DOHH2 (cell line): ENCODE measurements at regions not wholly inside any gene's neighbourhood (a gene's known extent, or its start where the extent isn't known, plus 50 kb on each side); places are given as distances from the start of the nearest gene placed in this dataset.
A peak's percentile ranks its signal among the peaks of the same experiment; 100 is the strongest.
"Not testable (repeated sequence)": the region's sequence is repeated elsewhere in the genome, so short reads cannot be mapped to it uniquely, and the experiment has no call there.

Experiments used
- H3F3A ChIP-seq: fragments of 200-600 bp; sonication (generic), shearing (Covaris generic); 2 replicates; pipeline ENCODE4 v1.6.0; 2016; ENCODE audit warnings: antibody characterized with exemption, mild to moderate bottlenecking; ENCODE audit not compliant: control insufficient read depth, insufficient read depth
- H3K27ac ChIP-seq: fragments of 200-600 bp; sonication (generic); 2 replicates; pipeline ENCODE4 v1.5.1; 2014; ENCODE audit warnings: low read depth, mild to moderate bottlenecking, low read length, moderate library complexity
- H3K27me3 ChIP-seq: fragments of 200-600 bp; sonication (generic); 2 replicates; pipeline ENCODE4 v1.6.1; 2014; ENCODE audit warnings: mild to moderate bottlenecking, low read length, mixed read lengths; ENCODE audit not compliant: control insufficient read depth
- H3K36me3 ChIP-seq: fragments of 200-600 bp; sonication (generic); 2 replicates; pipeline ENCODE4 v1.6.1; 2014; ENCODE audit warnings: mild to moderate bottlenecking, low read length, moderate library complexity, mixed read lengths; ENCODE audit not compliant: control insufficient read depth
- H3K4me1 ChIP-seq: fragments of 200-600 bp; sonication (generic); 2 replicates; pipeline ENCODE4 v1.6.1; 2014; ENCODE audit warnings: mild to moderate bottlenecking, low read length, mixed read lengths; ENCODE audit not compliant: control insufficient read depth
- H3K4me2 ChIP-seq: fragments of 200-600 bp; sonication (generic); 2 replicates; pipeline ENCODE4 v1.6.0; 2014; ENCODE audit warnings: mild to moderate bottlenecking, low read length, moderate library complexity
- H3K4me3 ChIP-seq: fragments of 200-600 bp; sonication (generic); 2 replicates; pipeline ENCODE4 v1.5.1; 2014; ENCODE audit warnings: mild to moderate bottlenecking, low read length, mixed read lengths
- H3K79me2 ChIP-seq: fragments of 200-600 bp; sonication (generic); 2 replicates; pipeline ENCODE4 v1.6.1; 2014; ENCODE audit warnings: mild to moderate bottlenecking, low read length, mixed read lengths; ENCODE audit not compliant: control insufficient read depth
- H3K9me2 ChIP-seq: fragments of 200-600 bp; sonication (generic); replicated peaks from 2 replicates; pipeline ENCODE4 v1.6.1; 2014; ENCODE audit warnings: mild to moderate bottlenecking, low read length, mixed read lengths; ENCODE audit not compliant: control insufficient read depth
- H3K9me3 ChIP-seq: fragments of 200-600 bp; sonication (generic); 2 replicates; pipeline ENCODE4 v1.6.1; 2014; ENCODE audit warnings: antibody characterized with exemption, low read length, mixed read lengths; ENCODE audit not compliant: control insufficient read depth, insufficient read depth
- H4K20me1 ChIP-seq: fragments of 200-600 bp; sonication (generic); 2 replicates; pipeline ENCODE4 v1.6.0; 2014; ENCODE audit warnings: low read depth, mild to moderate bottlenecking, antibody characterized with exemption, low read length, moderate library complexity; ENCODE audit not compliant: control insufficient read depth, insufficient read depth
- EZH2phosphoT487 ChIP-seq: fragments of 200-600 bp; sonication (generic); IDR thresholded peaks from 2 replicates; pipeline ENCODE4 v1.6.1; 2017; ENCODE audit warnings: borderline replicate concordance, mild to moderate bottlenecking, antibody characterized with exemption, low read length, moderate library complexity, mixed read lengths
- TF ChIP-seq, protein P1 (sequence below): fragments of 200-600 bp; sonication (generic); IDR thresholded peaks from one replicate; pipeline ENCODE4 v1.5.1; 2014; ENCODE audit warnings: antibody characterized with exemption, mild to moderate bottlenecking, low read depth, low read length; ENCODE audit not compliant: poor library complexity, severe bottlenecking

DNA sequence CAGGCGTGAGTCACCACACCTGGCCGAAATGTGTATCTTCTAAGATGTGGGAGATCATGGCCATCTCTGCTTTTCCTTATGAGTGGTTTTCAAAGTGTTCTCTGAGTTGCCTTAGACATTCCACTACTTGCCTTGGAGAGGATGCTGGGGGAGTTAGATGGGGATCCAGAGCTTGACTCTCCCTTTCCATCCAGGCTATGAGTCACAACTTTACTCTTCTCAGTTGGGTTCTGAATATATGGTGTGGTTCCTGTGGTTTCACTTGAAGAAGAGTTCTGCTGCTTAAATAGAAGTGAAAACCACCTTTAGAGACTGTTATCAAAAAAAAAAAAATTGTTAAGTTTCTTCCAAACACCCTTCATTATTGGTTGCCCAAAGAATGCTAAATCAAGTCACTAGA lies 217.6 kb downstream of the ZNF608 start:
- Histone ChIP-seq H3K9me3 (no peaks in the 10 kb centered on the region), H3K4me2 (no peak overlapping the region), H3K27ac (no peak overlapping the region), H3K79me2 (no peaks in the 10 kb centered on the region), H3K36me3 (no peaks in the 10 kb centered on the region), H3F3A (no peaks in the 10 kb centered on the region), H3K4me1 (peaks cover 27% of the 10 kb centered on the region), H3K4me3 (no peak overlapping the region), H3K27me3 (no peaks in the 10 kb centered on the region), H4K20me1 (no peaks in the 10 kb centered on the region), H3K9me2 (no peaks in the 10 kb centered on the region)
- TF ChIP-seq, protein P1, sequence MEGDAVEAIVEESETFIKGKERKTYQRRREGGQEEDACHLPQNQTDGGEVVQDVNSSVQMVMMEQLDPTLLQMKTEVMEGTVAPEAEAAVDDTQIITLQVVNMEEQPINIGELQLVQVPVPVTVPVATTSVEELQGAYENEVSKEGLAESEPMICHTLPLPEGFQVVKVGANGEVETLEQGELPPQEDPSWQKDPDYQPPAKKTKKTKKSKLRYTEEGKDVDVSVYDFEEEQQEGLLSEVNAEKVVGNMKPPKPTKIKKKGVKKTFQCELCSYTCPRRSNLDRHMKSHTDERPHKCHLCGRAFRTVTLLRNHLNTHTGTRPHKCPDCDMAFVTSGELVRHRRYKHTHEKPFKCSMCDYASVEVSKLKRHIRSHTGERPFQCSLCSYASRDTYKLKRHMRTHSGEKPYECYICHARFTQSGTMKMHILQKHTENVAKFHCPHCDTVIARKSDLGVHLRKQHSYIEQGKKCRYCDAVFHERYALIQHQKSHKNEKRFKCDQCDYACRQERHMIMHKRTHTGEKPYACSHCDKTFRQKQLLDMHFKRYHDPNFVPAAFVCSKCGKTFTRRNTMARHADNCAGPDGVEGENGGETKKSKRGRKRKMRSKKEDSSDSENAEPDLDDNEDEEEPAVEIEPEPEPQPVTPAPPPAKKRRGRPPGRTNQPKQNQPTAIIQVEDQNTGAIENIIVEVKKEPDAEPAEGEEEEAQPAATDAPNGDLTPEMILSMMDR: no peak
- TF ChIP-seq EZH2phosphoT487: no peak

DNA sequence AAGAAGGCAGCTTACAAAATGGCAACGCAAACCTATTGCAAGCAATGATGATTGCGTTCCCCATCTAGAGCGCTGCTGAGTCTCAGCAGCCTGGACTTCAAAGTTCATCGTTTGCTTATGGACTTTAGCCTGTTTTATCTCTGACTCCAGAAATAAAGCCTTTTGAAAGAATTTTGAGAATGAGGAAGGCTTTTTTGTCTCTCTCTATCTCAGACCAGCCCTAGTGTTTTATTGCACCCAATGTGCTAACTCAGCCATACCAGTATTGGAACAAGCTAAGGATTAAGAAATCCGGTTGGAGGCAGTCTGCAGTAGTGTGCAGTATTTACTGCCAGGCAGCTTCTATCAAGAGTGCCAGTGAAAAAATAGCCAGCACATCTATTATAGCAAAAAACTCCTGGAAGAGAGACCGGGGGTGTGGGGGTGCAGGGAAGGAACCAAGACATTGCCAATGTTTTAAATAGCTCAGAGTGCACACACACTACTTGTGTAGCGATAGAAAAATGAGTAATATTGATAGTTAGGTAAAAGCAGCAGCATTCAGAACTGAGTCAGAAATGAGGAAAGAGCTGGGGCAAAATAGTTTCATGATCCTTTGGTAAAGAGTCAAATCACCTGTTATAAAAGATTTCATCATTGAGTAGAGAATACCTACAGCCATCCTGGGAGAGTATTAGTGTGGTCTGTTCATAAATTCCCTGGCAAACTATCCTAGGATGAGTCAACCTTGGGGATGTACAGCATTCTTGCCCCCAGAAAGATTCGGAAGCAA lies 219.0 kb downstream of the ZNF608 start:
- Histone ChIP-seq H3K27ac (no peak overlapping the region), H3K4me1 (peaks cover 35% of the 10 kb centered on the region), H3K9me2 (no peaks in the 10 kb centered on the region), H3K9me3 (no peaks in the 10 kb centered on the region), H3K27me3 (no peaks in the 10 kb centered on the region), H3K4me2 (no peak overlapping the region), H3F3A (no peaks in the 10 kb centered on the region), H4K20me1 (no peaks in the 10 kb centered on the region), H3K36me3 (no peaks in the 10 kb centered on the region), H3K4me3 (no peak overlapping the region), H3K79me2 (no peaks in the 10 kb centered on the region)
- TF ChIP-seq EZH2phosphoT487: no peak
- TF ChIP-seq, protein P1: no peak

DNA sequence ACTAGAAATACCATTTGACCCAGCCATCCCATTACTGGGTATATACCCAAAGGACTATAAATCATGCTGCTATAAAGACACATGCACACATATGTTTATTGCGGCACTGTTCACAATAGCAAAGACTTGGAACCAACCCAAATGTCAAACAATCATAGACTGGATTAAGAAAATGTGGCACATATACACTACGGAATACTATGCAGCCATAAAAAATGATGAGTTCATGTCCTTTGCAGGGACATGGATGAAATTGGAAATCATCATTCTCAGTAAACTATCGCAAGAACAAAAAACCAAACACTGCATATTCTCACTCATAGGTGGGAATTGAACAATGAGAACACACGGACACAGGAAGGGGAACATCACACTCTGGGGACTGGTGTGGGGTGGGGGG lies 220.4 kb downstream of the ZNF608 start:
- peaks cover 35% of the 10 kb centered on the region for H3K4me1 ChIP-seq
- H3K4me3 ChIP-seq, H3K9me2 ChIP-seq, H3K79me2 ChIP-seq, H3K27ac ChIP-seq, H3F3A ChIP-seq, H3K27me3 ChIP-seq, H3K36me3 ChIP-seq, H3K4me2 ChIP-seq, H4K20me1 ChIP-seq, H3K9me3 ChIP-seq: not testable (repeated sequence)

DNA sequence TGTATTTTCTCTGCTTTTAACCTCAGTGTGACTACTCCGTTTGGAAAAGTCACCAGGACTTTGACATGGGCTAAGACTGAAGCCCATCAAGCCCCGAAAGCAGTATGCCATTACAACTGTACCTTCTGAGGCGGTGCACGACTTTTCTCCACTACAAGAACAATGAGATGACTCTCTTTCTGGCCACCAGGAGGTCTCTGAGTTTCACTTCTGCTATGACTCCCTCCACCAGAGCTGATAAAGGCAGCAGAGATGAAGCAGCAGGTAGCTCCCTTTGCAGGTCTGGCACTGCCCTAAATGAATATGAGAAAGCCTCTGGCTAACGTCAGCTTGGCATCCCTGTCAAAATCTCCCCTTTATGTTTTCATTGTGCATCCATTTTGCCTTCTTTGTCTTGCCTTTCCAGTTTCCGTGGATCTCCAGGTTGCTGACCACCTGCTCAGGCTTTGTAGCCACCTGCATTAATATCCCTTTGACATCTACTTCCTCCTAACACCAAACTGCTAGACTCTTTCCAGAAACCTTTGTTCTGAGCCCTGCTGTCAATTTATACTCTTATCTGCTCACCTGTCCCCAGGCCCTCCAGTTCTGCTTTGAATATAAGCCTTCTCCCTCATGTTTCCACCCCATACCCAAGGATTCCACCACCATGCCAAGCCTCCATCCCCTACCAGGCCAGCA lies 221.7 kb downstream of the ZNF608 start:
- H3K4me1 ChIP-seq: peaks cover 43% of the 10 kb centered on the region
- TF ChIP-seq, protein P1: peak; percentile 46
- TF ChIP-seq EZH2phosphoT487: no peak
- H3K27me3 ChIP-seq: no peaks in the 10 kb centered on the region
- peak overlapping the region; percentile 42 for H3K27ac ChIP-seq
- no peaks in the 10 kb centered on the region for H3K79me2 ChIP-seq
- no peaks in the 10 kb centered on the region for H3K36me3 ChIP-seq
- H3F3A ChIP-seq: no peaks in the 10 kb centered on the region
- H3K9me2 ChIP-seq: no peaks in the 10 kb centered on the region
- peak overlapping the region; percentile 4 for H3K4me3 ChIP-seq
- peak overlapping the region; percentile 49 for H3K4me2 ChIP-seq
- H3K9me3 ChIP-seq: no peaks in the 10 kb centered on the region
- no peaks in the 10 kb centered on the region for H4K20me1 ChIP-seq
